ENCODE measurements at regions not wholly inside any gene's neighbourhood (a gene's known extent, or its start where the extent isn't known, plus 50 kb on each side); places are given as distances from the start of the nearest gene placed in this dataset.
A peak's percentile ranks its signal among the peaks of the same experiment; 100 is the strongest.

DNA sequence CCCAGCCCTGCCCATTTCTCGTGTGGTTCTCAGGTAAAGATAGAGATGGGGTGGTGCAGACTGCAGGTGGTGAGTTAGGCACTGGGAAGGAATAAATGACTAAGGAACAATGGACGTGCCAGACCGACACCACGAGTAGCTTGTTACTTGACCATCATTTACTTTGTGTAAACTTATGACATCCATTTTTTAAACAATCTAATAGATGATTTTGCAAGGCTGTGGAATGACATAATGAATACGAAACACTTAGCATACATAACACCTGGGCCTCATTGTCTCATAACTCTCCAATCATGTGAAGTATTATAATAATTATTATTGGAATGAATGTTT lies 137.3 kb upstream of the CPEB2 start:
- no peak for DNase-seq (ENCODE audit: low read depth, low spot score)

DNA sequence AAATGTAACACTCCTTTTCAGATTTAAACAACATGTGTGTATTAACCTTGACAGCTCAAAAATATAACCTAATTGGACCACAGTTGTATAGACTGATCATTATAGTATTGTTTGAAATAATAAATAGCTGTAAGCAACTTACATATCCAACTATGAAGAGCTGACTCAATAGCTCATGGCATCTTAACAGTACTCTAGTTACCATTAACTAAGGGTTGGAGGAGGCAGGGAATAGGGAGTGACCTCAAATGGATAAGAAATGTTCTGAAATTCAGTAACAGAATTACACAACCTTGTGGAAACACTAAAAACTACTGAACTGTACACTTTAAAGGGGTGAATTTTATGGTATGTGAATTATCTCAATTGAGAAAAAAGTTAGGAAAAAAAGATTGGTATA lies 136.5 kb upstream of the CPEB2 start:
- DNase-seq (ENCODE audit: low read depth, low spot score), result no peak

DNA sequence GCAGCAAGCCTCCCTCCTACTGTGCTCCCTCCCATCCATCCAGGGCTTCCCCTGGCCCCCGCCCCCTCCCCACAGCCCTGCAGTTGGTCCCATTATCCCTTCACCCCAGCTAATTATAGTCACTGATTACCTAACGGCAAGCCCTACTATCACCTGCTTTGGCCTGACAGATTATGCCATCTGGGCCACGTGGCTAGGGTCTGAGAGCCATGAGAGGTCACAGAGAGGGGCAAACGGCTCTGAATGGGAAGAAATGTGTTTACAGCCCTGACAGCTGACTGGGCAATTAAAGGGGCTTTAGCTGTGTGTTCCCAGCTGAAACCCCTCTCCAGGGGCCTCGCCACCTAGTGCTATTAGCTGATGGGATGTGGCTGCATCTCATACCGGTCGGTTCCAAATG lies 134.4 kb upstream of the CPEB2 start:
- DNase-seq (ENCODE audit: low read depth, low spot score), result no peak

DNA sequence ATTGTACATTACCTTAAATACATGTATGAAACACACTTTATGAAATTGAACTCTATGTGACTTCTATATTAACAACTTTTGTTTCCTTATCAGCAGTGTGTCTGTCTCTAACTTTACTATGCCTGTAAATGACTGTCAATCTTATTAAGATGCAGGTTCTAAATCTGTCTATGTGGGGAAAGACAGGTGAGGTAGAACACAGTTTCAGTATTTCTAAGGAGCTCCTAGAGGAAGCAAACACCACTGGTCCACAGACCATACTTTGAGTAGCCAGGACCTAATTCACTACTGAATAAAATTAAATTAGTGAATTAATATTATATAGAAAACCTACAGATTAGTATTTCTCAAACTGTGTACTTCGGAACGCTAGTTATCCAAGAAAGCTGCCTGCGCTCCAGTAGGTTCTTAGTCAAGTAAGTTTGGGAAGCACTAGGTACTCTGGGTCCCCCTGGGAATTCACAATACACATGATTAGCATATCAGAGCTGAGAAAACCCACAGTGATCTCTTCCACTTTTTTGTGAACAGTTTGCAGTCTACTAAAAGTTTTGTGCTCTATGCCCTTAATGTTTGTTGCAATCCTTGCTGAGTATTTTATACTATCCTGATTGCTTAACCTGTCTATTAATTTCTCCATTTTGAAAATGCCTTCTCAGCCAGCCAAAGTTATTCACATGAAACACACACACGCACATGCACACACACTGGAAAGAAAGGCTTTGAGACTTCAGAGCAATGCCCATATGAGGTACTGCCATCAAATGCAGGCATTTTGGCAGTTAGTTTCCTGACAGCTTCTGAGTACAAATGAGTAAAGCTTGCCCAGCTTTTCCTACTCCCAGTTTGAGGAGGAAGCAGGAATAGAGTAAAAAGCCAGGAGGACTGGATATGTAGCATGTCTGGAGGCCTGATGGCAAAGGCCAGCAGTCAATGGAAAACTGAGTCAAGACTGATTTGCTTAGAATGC lies 133.6 kb upstream of the CPEB2 start:
- no peak for DNase-seq (ENCODE audit: low read depth, low spot score)

DNA sequence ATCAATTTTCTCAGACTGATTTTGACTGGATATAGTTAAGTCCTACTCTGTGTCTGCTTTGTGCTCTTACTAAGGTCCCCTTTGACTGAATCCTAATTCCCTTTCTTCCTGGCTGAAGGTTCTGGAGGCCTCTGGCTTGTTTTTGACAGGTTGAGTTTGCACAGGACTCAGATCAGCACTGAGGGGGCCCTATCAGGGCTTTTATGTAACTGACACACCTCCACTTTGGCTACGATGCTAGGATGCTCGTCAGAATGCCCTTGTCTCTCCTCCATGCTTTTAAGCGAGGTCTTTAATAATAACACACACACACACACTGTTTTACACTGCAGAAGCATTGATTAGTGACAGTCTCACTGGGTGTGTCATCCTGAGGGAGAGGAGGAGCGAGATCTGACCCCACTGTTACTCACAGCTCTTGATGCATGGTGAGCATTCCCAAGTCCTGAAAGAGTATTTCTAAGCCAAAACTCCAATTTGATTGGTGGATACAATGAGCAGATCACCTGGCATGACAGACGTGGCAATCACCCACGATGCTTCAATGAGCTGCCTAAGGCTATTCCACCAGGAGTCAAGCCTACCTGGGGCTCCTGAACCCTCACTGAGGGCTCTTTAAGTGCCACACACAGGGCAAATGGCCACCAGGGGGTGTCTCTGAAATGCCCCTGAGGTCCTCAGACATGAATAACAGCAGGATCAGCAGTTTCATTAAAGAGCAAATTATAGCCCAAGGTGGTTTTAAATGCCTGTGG lies 130.4 kb upstream of the CPEB2 start:
- DNase-seq (ENCODE audit: low read depth, low spot score), result no peak

DNA sequence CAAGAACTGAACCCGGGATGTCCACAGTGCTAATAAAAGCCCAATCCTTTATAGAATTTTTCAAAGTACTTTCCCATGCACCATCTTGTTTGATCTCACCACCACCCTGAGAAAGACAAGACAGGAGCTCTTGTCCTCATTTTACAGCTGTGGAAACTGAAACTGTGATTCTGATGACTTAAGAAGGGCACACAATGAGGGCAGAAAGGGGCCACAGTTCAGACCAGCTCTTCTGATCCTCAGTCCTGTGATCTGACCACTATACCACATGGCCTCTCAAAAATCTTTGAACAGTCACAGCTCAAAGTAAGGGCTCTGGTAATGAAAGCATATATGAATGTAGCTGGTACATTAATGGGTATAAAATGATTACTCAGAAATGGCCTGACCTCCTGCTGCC lies 127.3 kb upstream of the CPEB2 start:
- no peak for DNase-seq (ENCODE audit: low read depth, low spot score)

DNA sequence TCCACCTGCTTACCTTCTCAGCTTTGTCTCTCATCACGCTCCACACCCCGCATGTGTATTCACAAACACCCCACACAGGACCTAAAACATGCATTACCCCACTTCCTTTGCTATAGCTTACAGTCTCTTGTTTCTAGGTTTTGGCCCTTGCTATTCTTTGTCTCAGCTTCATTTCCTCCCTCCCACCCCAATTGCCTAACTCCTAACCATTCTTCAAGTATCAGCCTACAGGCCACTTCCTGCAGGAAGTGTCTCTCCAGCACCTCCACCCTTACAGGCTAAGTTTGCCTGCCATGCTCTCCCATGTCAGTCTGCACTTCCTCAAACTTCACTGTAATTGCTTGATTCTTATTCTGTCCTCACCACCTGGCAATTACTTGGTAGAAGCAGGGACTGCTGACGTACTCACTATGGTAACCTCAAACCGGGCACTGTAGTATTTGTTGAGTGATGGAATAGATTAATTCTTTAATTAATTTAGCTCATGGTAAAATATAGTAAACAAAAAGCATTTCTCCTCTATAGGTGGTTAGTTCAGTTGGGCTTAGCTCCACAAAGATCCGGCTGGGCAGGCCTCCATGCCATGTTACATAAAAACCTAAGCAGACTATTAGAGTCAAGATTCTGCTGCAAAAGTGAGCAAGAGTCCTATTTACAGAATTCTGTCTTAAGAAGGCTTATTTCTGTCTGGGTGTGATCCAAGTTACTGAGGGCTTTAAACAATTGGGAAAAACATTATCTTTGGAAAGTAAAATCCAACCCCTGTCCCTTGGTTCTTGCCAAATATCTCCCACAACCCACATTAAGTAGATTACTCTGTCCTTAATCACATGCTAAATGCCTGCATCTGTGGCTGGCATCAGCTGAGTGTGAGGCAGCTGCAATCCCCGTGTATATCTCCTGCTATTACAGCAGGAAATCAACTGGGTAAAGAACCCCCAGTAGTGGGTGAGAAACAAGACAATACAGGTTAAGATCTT lies 124.7 kb upstream of the CPEB2 start:
- DNase-seq (ENCODE audit: low read depth, low spot score), result peak; percentile 82

DNA sequence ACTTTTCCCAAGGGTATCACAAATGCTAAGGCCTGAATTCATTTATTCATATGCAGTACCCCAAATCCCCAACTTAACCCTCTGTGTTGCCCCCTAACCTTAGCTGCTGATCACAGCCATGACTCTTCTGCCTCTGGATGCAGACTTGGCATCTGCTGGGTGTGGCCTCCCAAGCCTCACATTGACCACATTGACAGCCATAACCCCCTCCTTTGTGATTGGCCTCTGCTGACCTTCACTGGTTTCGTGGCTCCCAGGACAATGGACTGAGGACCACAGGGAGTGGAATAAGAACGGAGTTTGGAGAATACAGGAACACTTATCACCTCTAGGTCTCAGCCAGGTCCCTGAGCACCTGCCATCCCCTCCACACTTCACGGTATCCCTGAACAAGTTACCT lies 123.6 kb upstream of the CPEB2 start:
- DNase-seq (ENCODE audit: low read depth, low spot score), result no peak

DNA sequence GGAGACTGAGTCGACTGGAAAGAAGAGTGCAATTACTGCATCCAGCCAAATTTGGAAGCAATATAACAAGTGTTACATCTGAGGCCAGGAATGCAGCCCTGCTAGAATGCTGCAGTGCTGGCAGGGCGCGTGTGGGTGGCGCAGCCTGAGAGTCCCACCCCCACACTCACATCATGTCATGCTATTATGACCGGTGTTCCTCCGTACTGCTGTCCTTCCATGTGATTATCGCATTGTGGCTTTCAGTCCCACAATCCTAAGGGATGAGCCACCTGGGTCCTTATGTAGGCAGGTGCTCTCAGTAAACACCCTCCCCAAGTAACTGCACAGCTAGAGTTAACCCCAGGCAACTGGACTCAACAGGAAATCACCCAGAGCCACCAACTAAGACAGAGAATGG lies 122.6 kb upstream of the CPEB2 start:
- no peak for DNase-seq (ENCODE audit: low read depth, low spot score)

DNA sequence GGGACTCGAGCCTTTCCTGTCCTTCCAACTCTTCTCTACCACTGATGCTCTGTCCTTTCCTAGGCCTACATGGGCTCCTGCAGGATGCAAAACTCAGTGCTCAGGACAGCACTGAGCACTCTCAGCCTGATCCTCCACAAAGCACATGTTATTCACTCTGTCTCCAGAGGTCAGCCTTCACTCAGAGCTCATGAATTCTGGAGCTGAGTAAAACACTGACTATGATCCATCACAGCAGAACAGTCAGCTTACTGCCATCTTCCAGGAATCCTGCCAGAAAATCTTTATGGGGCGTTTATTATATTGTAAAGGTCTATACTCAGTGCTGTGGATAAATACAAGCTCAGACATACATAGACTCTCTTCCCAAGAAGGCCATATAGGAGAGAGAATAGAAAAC lies 121.5 kb upstream of the CPEB2 start:
- DNase-seq (ENCODE audit: low read depth, low spot score), result no peak

DNA sequence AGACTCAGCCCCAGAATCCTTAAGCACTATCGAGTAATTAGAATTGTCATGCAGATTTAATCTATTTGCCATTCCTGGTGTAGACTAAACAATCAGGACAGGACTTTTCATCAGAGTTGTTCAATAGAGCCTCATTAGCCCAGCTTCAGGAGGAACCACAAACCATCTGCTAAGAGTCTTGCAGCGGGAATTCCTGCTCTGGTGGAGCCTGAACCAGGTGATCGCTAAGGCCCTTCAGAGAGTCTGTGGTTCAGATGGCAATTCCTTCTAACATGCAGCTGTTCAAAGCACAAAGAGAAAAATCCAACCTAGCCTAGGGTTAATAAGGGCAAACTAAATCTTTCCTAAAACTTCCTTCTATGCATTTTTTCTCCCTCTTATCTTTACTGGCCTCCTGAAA lies 119.1 kb upstream of the CPEB2 start:
- DNase-seq (ENCODE audit: low read depth, low spot score), result no peak

DNA sequence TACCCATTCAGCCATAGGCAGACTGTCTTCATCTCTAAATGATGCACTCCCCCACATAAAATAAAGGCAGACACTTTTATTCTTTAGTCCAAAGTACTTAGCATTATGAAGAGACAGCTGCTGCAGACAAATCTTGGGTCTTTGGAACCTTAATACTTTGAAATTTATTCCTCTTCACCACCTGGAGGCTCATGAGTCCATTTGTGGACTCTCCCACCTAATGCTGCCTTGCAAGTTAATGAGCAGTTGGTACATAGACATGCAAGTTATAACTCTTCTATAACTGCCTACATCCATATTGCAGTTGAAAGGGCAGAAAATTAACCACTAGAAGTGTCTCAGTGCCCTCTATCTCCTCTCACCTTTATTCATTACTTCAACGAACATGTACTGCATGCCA lies 118.6 kb upstream of the CPEB2 start:
- no peak for DNase-seq (ENCODE audit: low read depth, low spot score)

DNA sequence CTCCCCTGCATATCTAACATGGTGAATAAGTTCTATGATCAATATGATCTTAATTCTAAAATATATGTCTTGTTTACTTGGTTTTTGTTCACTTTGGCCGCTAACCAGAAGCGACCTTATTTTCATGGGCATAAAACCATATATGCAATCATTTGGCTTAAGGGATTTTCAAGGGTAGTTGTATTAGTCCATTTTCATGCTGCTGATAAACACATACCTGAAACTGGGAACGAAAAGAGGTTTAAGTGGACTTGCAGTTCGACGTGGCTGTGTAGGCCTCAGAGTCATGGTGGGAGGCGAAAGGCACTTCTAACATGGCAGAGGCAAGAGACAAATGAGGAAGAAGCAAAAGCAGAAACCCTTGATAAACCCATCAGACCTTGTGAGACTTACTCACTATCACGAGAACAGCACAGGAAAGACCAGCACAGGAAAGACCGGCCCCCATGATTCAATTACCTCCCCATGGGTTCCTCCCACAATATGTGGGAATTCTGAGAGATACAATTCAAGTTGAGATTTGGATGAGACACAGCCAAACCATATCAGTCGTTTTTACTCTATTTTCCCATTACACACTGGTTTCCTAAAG lies 114.3 kb upstream of the CPEB2 start:
- no peak for DNase-seq (ENCODE audit: low read depth, low spot score)

DNA sequence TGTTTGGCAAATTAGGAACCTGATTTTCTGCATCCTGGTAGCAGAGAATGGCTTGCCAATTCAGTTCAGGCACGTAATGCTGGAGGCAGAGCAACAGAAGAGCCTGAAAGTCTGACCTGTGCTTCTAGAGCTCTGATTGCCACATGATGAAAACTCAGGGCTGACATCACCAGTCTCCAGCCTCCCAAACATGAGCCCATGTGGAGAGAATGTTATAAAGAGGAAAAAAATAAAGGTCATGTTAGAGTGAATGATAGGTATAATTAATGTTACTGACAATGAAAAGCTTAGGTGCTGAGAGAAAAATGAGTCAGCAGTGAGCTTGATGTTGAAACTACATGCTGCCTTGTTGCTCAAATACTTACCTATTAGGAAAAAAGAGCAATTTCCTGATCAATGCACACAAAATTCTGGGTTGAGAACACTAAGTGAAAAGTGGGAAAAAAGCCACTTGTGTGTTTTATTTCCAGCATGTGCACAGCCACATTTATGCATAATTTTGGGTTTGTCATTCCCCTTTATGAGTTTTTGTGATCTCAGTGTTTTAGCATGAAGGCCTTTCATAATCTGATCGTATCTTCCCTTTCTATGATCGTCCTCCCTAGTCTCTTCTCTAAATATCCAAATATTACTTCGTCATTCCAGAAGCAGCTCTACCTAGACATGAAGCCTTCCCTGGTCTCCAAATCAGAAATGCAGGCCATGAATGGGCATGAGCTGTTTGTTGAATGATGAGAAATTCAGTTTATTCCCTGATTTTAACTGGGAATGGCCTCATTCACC lies 113.3 kb upstream of the CPEB2 start:
- peak; percentile 8 for DNase-seq (ENCODE audit: low read depth, low spot score)

DNA sequence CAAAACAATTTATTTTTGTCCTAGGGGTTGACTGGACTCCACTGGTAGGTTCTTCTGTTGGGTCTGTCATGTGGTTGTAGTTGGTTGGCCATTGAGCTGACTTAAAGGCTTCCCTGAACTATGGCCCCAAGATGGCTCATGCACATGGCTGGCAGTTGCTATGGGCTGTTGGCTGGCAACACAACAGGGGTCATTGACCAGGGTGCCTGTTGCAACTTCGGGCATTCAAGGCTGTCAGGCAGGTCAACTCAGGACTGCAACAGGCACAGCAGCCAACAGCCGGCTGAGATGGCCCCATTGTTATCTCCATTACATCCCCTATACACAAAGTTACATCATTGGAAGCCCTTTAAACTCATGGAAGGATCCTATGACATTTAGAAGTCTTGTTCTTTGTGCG lies 109.7 kb upstream of the CPEB2 start:
- no peak for DNase-seq (ENCODE audit: low read depth, low spot score)

DNA sequence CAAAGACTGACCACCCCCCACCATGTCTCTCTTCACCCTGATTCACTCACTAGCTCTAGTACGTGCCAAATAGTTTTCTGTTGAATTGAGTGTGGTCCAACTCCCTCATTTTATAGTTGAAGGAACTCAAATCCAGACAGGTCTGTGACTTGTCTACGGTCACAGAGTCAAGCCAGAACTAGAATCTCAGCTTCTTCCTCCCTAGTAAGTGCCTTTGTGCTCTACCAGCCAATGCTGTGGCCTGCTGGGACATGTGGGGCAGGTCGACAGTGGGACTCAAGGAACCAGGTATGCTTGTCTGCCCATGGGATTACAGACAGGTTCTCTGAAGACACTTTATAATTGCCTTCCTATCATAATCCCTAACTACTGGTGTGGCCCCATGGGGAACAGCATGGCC lies 108.6 kb upstream of the CPEB2 start:
- DNase-seq (ENCODE audit: low read depth, low spot score), result no peak

DNA sequence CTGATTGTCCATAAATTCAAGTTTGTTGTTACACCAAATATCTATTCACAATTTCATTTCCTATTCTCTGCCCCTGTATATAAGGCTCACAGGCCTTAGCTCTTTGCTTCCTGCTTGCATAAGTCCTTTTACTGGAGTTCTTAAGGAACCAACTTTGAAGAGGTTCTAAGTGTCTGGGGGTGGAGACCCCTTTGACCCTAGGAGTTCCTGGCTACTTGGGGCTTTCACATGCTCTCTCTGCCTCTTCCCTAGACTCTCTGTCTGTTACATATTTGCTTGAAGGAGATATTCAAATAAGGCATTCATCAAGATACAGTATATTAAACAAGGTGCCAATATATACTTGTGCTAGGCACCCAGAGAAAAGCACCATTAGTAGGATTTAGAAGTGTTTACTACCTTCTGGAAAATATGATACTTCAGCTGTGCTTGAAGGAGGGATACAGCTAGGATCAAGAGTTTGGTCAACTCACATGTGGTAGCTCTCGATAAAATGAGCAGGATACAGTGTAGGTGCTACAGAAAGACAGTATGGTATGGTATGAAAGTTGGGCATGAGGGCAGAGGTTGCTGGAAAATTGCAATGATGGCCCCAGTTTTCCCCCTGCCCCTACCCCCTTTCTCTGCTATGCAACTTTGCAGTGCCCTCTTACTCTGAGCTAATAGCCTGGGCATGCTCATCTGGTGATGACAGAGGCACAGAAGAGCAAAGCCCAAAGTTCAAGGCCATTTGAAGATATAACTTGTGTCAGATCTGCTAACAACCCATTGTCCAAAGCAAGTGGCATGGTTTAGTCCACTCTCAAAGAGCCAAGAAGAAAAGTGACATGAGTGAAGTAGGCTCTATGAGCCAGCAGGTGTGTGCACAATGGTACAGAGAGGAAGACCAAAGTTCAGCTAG lies 107.6 kb upstream of the CPEB2 start:
- DNase-seq (ENCODE audit: low read depth, low spot score), result no peak

DNA sequence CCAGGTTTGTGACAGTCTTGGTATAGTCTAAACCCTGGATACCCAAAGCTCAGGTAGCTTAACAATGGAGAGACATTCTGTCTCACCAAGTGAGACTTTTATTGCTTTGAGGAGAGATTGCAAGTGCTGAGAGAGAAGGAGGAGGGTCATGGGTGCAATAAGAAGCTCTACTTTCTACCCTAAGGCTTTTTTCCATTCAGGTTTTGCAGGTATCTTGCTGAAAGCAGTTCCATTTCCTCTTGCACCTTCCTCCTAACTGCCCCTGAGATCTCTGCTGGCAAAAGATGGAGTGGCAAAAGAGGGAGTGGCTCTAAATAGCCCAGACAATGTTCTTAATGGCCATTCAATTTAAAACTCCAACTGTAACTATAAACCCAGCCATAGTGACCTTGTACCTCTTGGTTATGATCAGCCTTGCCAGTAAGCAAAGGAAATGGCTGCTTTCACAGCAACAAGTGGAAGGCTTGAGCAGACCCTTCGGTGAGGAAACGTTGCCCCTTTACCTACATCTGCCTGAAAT lies 105.6 kb upstream of the CPEB2 start:
- no peak for DNase-seq (ENCODE audit: low read depth, low spot score)

DNA sequence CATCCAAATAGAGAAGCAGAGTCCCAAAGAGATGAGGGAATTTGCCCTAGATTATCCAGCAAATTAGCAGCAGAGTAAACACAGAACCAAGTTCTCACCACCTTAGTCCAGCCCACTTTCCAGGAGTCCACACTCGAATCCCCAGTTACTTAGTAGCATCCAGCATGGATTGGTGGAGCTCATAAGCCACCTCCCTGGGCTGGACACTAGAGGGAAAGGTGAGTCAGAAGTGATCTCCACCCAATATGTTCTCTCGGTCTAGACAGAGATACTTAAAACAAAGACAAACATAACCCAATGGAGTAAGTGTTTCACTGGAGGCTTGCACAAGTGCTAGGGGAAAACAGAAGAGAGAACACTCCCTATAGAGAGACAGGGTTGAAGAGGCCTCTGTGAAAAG lies 105.1 kb upstream of the CPEB2 start:
- DNase-seq (ENCODE audit: low read depth, low spot score), result no peak

Data from astrocyte of the hippocampus (primary cell).